ENCODE measurements at regions not wholly inside any gene's neighbourhood (a gene's known extent, or its start where the extent isn't known, plus 50 kb on each side); places are given as distances from the start of the nearest gene placed in this dataset.

DNA sequence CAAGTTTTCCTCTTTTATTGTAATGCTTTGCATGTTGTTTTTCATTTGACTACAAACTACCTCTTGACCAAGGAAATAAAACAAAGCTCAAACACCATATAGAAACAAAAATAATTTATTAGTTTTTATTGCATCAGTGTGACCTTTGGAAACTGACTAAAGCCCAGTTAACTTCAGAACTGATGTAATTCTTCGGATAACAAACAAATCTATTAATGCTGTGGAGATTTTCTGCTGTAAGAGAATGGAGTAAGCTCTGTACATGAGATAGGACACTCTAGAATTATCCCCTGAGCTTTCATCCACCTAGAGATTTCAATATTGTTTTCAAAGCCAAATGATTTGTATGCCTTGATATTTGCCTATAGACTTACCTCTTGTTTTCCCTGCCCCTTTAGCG, 154.0 kb upstream of the KCNK2 start:
- Histone ChIP-seq H3K4me1 (replicated peaks in 1 of 4; ENCODE audit: control insufficient read depth in 3 of 4, insufficient read depth in 4 of 4, low read length in 3 of 4) (no peaks in the 10 kb centered on the region), H3K14ac (ENCODE audit: insufficient read length) (no peak overlapping the region), H2BK120ac (replicated peaks; ENCODE audit: low read depth, low read length) (no peak overlapping the region), H3K4me2 (ENCODE audit: insufficient read depth in 1 of 2, low read depth in 2 of 2, low read length in 2 of 2) (no peak overlapping the region), H3K4ac (replicated peaks; ENCODE audit: insufficient read length, low read depth, low read length) (no peak overlapping the region), H3K23ac (ENCODE audit: insufficient read length) (no peak overlapping the region), H2BK5ac (ENCODE audit: low read depth, low read length) (no peak overlapping the region), H3K79me2 (ENCODE audit: control insufficient read depth in 1 of 2, insufficient read depth in 2 of 2, low read length in 2 of 2) (no peaks in the 10 kb centered on the region), H3K27ac (ENCODE audit: low read depth, low read length) (no peak overlapping the region), H2BK20ac (ENCODE audit: low read length) (no peak overlapping the region), H3K56ac (replicated peaks; ENCODE audit: insufficient read length, low read depth, low read length) (no peak overlapping the region), H2BK12ac (ENCODE audit: low read depth, low read length) (no peak overlapping the region), H2AK5ac (ENCODE audit: low read depth, low read length) (no peak overlapping the region), H3K27me3 (replicated peaks in 1 of 4; ENCODE audit: control insufficient read depth in 3 of 4, extremely low read depth in 1 of 4, insufficient read depth in 3 of 4, low read length in 3 of 4) (no peaks in the 10 kb centered on the region), H4K20me1 (replicated peaks in 1 of 2; ENCODE audit: control insufficient read depth in 1 of 2, insufficient read depth in 2 of 2, low read length in 2 of 2) (no peaks in the 10 kb centered on the region), H4K5ac (ENCODE audit: insufficient read length, low read depth, low read length) (no peak overlapping the region), H3K79me1 (ENCODE audit: low read depth, low read length) (no peaks in the 10 kb centered on the region), H4K8ac (ENCODE audit: extremely low read depth, insufficient read depth, low read length) (no peak overlapping the region), H3K23me2 (ENCODE audit: low read depth, low read length) (no peaks in the 10 kb centered on the region), H2AFZ (ENCODE audit: low read length) (no peak overlapping the region), H3K9ac (replicated peaks in 1 of 4; ENCODE audit: extremely low read depth in 1 of 4, low read depth in 3 of 4, low read length in 3 of 4) (no peak overlapping the region), H4K91ac (replicated peaks; ENCODE audit: insufficient read length, low read length) (no peak overlapping the region), H3K36me3 (ENCODE audit: control insufficient read depth in 2 of 4, insufficient read depth in 4 of 4, low read length in 3 of 4) (no peaks in the 10 kb centered on the region), H3K18ac (ENCODE audit: extremely low read depth, low read length) (no peak overlapping the region), H3K9me3 (ENCODE audit: insufficient read depth in 2 of 2, low read depth in 1 of 2, low read length in 1 of 2) (no peaks in the 10 kb centered on the region), H3K4me3 (ENCODE audit: extremely low read depth in 1 of 4, insufficient read depth in 2 of 4, low read depth in 3 of 4, low read length in 4 of 4) (no peak overlapping the region), H2BK15ac (ENCODE audit: low read length) (no peak overlapping the region)
- no peak for FAIRE-seq
- WGBS, 2 experiments (ENCODE audit: extremely low coverage in 1 of 2, insufficient coverage in 1 of 2, insufficient read length in 1 of 2, insufficient replicate concordance in 2 of 2, low coverage in 1 of 2, low lambda C conversion rate in 2 of 2, missing lambda C conversion rate in 1 of 2): 88% methylated on average over 2 of the region's 2 CpGs; no CpG with 5 or more reads in 1 of the 2 experiments
- ChIA-PET POLR2A (ENCODE audit: partially characterized antibody) (no interaction called here), CTCF (ENCODE audit: partially characterized antibody) (no interaction called here)
- DNase-seq (ENCODE audit: low read depth in 1 of 2, low spot score in 2 of 2): no peak
- TF ChIP-seq BACH1 (IDR thresholded peaks at IDR 0.05; ENCODE audit: low read length) (no peak), SAP30 (IDR thresholded peaks at IDR 0.05; ENCODE audit: insufficient read depth, insufficient replicate concordance, low read length) (no peak), SP1 (IDR thresholded peaks at IDR 0.05; ENCODE audit: low read depth, low read length) (no peak), CREB1 (IDR thresholded peaks at IDR 0.05) (no peak), CHD1 (IDR thresholded peaks at IDR 0.05; ENCODE audit: low read depth, low read length) (no peak), KDM5A (IDR thresholded peaks at IDR 0.05; ENCODE audit: low read length) (no peak), CTBP2 (IDR thresholded peaks at IDR 0.05; ENCODE audit: borderline replicate concordance, insufficient read depth, insufficient read length, low read length) (no peak), CHD2 (IDR thresholded peaks at IDR 0.05; ENCODE audit: low read length) (no peak), HDAC2 (IDR thresholded peaks at IDR 0.05; ENCODE audit: borderline replicate concordance in 1 of 2, low read depth in 2 of 2, low read length in 2 of 2) (no peak), RAD21 (IDR thresholded peaks at IDR 0.05 in 1 of 2, conservative IDR thresholded peaks at IDR 0.05 in 1 of 2; ENCODE audit: low read depth in 2 of 2, low read length in 2 of 2) (no peak), GABPA (IDR thresholded peaks at IDR 0.05; ENCODE audit: borderline replicate concordance, insufficient read depth, low read length) (no peak), CBX5 (IDR thresholded peaks at IDR 0.05; ENCODE audit: low read depth, low read length) (no peak)
- TF ChIP-seq, protein P1, sequence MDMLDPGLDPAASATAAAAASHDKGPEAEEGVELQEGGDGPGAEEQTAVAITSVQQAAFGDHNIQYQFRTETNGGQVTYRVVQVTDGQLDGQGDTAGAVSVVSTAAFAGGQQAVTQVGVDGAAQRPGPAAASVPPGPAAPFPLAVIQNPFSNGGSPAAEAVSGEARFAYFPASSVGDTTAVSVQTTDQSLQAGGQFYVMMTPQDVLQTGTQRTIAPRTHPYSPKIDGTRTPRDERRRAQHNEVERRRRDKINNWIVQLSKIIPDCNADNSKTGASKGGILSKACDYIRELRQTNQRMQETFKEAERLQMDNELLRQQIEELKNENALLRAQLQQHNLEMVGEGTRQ (IDR thresholded peaks at IDR 0.05; ENCODE audit: low read length): no peak
